ENCODE measurements at regions not wholly inside any gene's neighbourhood (a gene's known extent, or its start where the extent isn't known, plus 50 kb on each side); places are given as distances from the start of the nearest gene placed in this dataset.

GRCh38 chr5:30104872-30105596 is 1088.5 kb upstream of the CDH6 start:
- TF ChIP-seq CTCF (IDR thresholded peaks at IDR 0.05): no peak
- no peak overlapping the region for H3K27ac Mint-ChIP-seq
- peaks cover 32% of the 10 kb centered on the region for H3K9me3 Mint-ChIP-seq
- H3K36me3 Mint-ChIP-seq (ENCODE audit: low read depth): no peaks in the 10 kb centered on the region
- DNase-seq: no peak
- no peaks in the 10 kb centered on the region for H3K4me1 Mint-ChIP-seq (ENCODE audit: low read depth)
- H3K27me3 Mint-ChIP-seq (ENCODE audit: insufficient read depth): no peaks in the 10 kb centered on the region
- no peak overlapping the region for H3K4me3 Mint-ChIP-seq

GRCh38 chr5:30103452-30104202 is 1089.9 kb upstream of the CDH6 start:
- Mint-ChIP-seq H3K36me3 (ENCODE audit: low read depth) (no peaks in the 10 kb centered on the region), H3K27me3 (ENCODE audit: insufficient read depth) (no peaks in the 10 kb centered on the region), H3K4me3 (no peak overlapping the region), H3K27ac (no peak overlapping the region), H3K9me3 (peaks cover 29% of the 10 kb centered on the region), H3K4me1 (ENCODE audit: low read depth) (no peaks in the 10 kb centered on the region)
- no peak for DNase-seq
- TF ChIP-seq CTCF (IDR thresholded peaks at IDR 0.05): no peak

GRCh38 chr5:30103052-30103451 is 1090.4 kb upstream of the CDH6 start:
- DNase-seq: no peak

GRCh38 chr5:30102185-30102584 is 1091.3 kb upstream of the CDH6 start:
- Mint-ChIP-seq H3K27ac (no peak overlapping the region), H3K4me3 (no peak overlapping the region), H3K4me1 (ENCODE audit: low read depth) (no peaks in the 10 kb centered on the region), H3K9me3 (peaks cover 21% of the 10 kb centered on the region), H3K36me3 (ENCODE audit: low read depth) (no peaks in the 10 kb centered on the region), H3K27me3 (ENCODE audit: insufficient read depth) (no peaks in the 10 kb centered on the region)
- no peak for TF ChIP-seq CTCF (IDR thresholded peaks at IDR 0.05)
- no peak for DNase-seq

More at GRCh38 chr5:30103052-30103451, 1090.4 kb upstream of the CDH6 start:
- no peak overlapping the region for H3K27ac Mint-ChIP-seq
- no peaks in the 10 kb centered on the region for H3K4me1 Mint-ChIP-seq (ENCODE audit: low read depth)
- no peak overlapping the region for H3K4me3 Mint-ChIP-seq
- TF ChIP-seq CTCF (IDR thresholded peaks at IDR 0.05): no peak
- no peaks in the 10 kb centered on the region for H3K36me3 Mint-ChIP-seq (ENCODE audit: low read depth)
- peaks cover 25% of the 10 kb centered on the region for H3K9me3 Mint-ChIP-seq
- no peaks in the 10 kb centered on the region for H3K27me3 Mint-ChIP-seq (ENCODE audit: insufficient read depth)

GRCh38 chr5:30100929-30101328 is 1092.6 kb upstream of the CDH6 start:
- no peaks in the 10 kb centered on the region for H3K36me3 Mint-ChIP-seq (ENCODE audit: low read depth)
- H3K4me3 Mint-ChIP-seq: no peak overlapping the region
- H3K27me3 Mint-ChIP-seq (ENCODE audit: insufficient read depth): no peaks in the 10 kb centered on the region
- no peaks in the 10 kb centered on the region for H3K4me1 Mint-ChIP-seq (ENCODE audit: low read depth)
- TF ChIP-seq CTCF (IDR thresholded peaks at IDR 0.05): no peak
- no peak overlapping the region for H3K27ac Mint-ChIP-seq
- DNase-seq: no peak
- peaks cover 14% of the 10 kb centered on the region for H3K9me3 Mint-ChIP-seq
